Mesendoderm (in vitro differentiated cells): ENCODE measurements at regions not wholly inside any gene's neighbourhood (a gene's known extent, or its start where the extent isn't known, plus 50 kb on each side); places are given as distances from the start of the nearest gene placed in this dataset.

Experiments used
- DNase-seq: peaks from one replicate; pipeline ENCODE4 v3.0.0; 2013
- H2AK5ac ChIP-seq: 2 replicates; pipeline ENCODE4 v1.6.1; 2013; ENCODE audit warnings: low read length, inconsistent platforms
- H2BK120ac ChIP-seq: 2 replicates; pipeline ENCODE4 v1.6.1; 2013; ENCODE audit warnings: low read depth, mild to moderate bottlenecking, low read length, moderate library complexity, mixed read lengths
- H2BK15ac ChIP-seq: replicated peaks from 2 replicates; pipeline ENCODE4 v1.6.1; 2013; ENCODE audit warnings: low read depth, mild to moderate bottlenecking, moderate library complexity
- H2BK5ac ChIP-seq: 2 replicates; pipeline ENCODE4 v1.6.1; 2013; ENCODE audit warnings: low read length, inconsistent platforms
- H3K18ac ChIP-seq: 2 replicates; pipeline ENCODE4 v1.6.1; 2013; ENCODE audit warnings: mild to moderate bottlenecking, low read length, mixed read lengths
- H3K23ac ChIP-seq: one replicate; pipeline ENCODE4 v1.6.1; 2013; ENCODE audit warnings: low read length
- H3K27ac ChIP-seq: 2 replicates; pipeline ENCODE4 v1.5.1; 2013; ENCODE audit warnings: low read depth, mild to moderate bottlenecking, inconsistent platforms, low read length, moderate library complexity
- H3K27me3 ChIP-seq: 2 replicates; pipeline ENCODE4 v1.6.1; 2013; ENCODE audit warnings: low read length, control low read depth, mild to moderate bottlenecking, inconsistent platforms; ENCODE audit not compliant: insufficient read depth, poor library complexity
- H3K36me3 ChIP-seq: 2 replicates; pipeline ENCODE4 v1.6.1; 2013; ENCODE audit warnings: low read length, inconsistent platforms; ENCODE audit not compliant: control insufficient read depth, insufficient read depth
- H3K4ac ChIP-seq: one replicate; pipeline ENCODE4 v1.6.1; 2013; ENCODE audit warnings: low read depth, mild to moderate bottlenecking, low read length, moderate library complexity
- H3K4me1 ChIP-seq: 2 replicates; pipeline ENCODE4 v1.6.1; 2013; ENCODE audit warnings: low read depth, low read length, inconsistent platforms; ENCODE audit not compliant: control insufficient read depth
- H3K4me2 ChIP-seq: 2 replicates; pipeline ENCODE4 v1.6.1; 2013; ENCODE audit warnings: low read length
- H3K4me3 ChIP-seq: 2 replicates; pipeline ENCODE4 v1.5.1; 2013; ENCODE audit warnings: mild to moderate bottlenecking, low read length
- H3K56ac ChIP-seq: one replicate; pipeline ENCODE4 v1.6.1; 2013; ENCODE audit warnings: low read length
- H3K79me1 ChIP-seq: 2 replicates; pipeline ENCODE4 v1.6.1; 2013; ENCODE audit warnings: low read length, inconsistent platforms
- H3K79me2 ChIP-seq: 2 replicates; pipeline ENCODE4 v1.6.1; 2013; ENCODE audit warnings: mild to moderate bottlenecking, low read length; ENCODE audit not compliant: control insufficient read depth, insufficient read depth
- H3K9ac ChIP-seq: 2 replicates; pipeline ENCODE4 v1.6.1; 2013; ENCODE audit warnings: low read length, inconsistent platforms
- H4K5ac ChIP-seq: one replicate; pipeline ENCODE4 v1.6.1; 2013; ENCODE audit warnings: low read length
- H4K8ac ChIP-seq: one replicate; pipeline ENCODE4 v1.6.1; 2013; ENCODE audit warnings: low read depth, mild to moderate bottlenecking, control low read depth, low read length, moderate library complexity
- WGBS: extraction: QIAGEN DNeasy Blood & Tissue Kit; methylation state at CpG from one replicate; pipeline ENCODE4 v1.1.7; 2013; ENCODE audit warnings: low lambda C conversion rate, missing lambda C conversion rate; ENCODE audit not compliant: insufficient coverage; ENCODE audit errors: extremely low coverage; 5-methylcytosine and 5-hydroxymethylcytosine counted together

DNA sequence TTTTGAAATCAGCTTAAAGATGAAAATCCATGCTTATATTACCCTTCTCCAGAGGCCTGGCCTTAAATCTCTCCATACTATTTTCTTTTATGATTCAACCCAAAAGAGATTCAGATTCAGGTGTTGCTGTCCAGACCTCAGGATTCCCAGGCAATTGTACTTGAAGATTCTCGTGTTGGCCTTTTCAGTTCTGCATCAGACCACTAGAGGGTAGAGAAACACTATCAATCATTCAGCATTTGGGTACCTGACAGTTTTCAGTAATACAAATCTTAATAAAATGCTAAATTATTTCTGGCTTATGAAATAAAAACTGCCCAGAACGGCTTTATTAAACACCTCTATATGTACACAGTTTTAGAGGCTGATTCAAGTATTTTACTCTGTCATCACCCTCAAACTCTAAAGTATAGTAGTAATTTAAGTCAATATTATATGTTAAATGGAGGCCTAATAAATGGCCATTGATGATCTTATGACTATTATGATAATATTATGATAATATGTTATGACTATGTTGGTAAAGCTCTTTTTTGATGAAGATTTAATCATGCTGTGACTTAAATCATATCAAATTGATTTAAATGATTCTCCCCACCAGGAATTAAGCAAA is 301.1 kb downstream of the DUSP6 start:
- H3K18ac ChIP-seq: no peak overlapping the region
- no peak overlapping the region for H4K5ac ChIP-seq
- no peak overlapping the region for H4K8ac ChIP-seq
- no CpG with 5 or more reads among the region's 2 CpGs for WGBS
- H3K27me3 ChIP-seq: no peaks in the 10 kb centered on the region
- no peak overlapping the region for H3K4me2 ChIP-seq
- DNase-seq: peak; percentile 77
- no peak overlapping the region for H2BK120ac ChIP-seq
- no peaks in the 10 kb centered on the region for H3K79me1 ChIP-seq
- no peak overlapping the region for H3K27ac ChIP-seq
- H3K79me2 ChIP-seq: no peaks in the 10 kb centered on the region
- H3K4ac ChIP-seq: no peak overlapping the region
- no peak overlapping the region for H2BK5ac ChIP-seq
- H3K23ac ChIP-seq: no peak overlapping the region
- H3K9ac ChIP-seq: no peak overlapping the region
- H2BK15ac ChIP-seq: no peak overlapping the region
- H3K4me1 ChIP-seq: no peaks in the 10 kb centered on the region
- no peak overlapping the region for H2AK5ac ChIP-seq
- no peaks in the 10 kb centered on the region for H3K36me3 ChIP-seq
- H3K4me3 ChIP-seq: no peak overlapping the region
- no peak overlapping the region for H3K56ac ChIP-seq

GRCh38 chr12:89047856-89048418 is 304.4 kb downstream of the DUSP6 start:
- no peak overlapping the region for H3K18ac ChIP-seq
- H3K4me1 ChIP-seq: no peaks in the 10 kb centered on the region
- H3K79me1 ChIP-seq: no peaks in the 10 kb centered on the region
- no peak overlapping the region for H2BK120ac ChIP-seq
- H2AK5ac ChIP-seq: no peak overlapping the region
- WGBS: no CpG with 5 or more reads among the region's 2 CpGs
- no peaks in the 10 kb centered on the region for H3K79me2 ChIP-seq
- no peak for DNase-seq
- no peaks in the 10 kb centered on the region for H3K36me3 ChIP-seq
- no peaks in the 10 kb centered on the region for H3K27me3 ChIP-seq
- H3K4me2 ChIP-seq: no peak overlapping the region
- H3K4ac ChIP-seq: no peak overlapping the region
- H3K4me3 ChIP-seq: no peak overlapping the region
- H3K23ac ChIP-seq: no peak overlapping the region
- no peak overlapping the region for H2BK5ac ChIP-seq
- no peak overlapping the region for H3K56ac ChIP-seq
- H4K8ac ChIP-seq: no peak overlapping the region
- H3K27ac ChIP-seq: no peak overlapping the region
- H3K9ac ChIP-seq: no peak overlapping the region
- no peak overlapping the region for H4K5ac ChIP-seq
- H2BK15ac ChIP-seq: no peak overlapping the region

DNA sequence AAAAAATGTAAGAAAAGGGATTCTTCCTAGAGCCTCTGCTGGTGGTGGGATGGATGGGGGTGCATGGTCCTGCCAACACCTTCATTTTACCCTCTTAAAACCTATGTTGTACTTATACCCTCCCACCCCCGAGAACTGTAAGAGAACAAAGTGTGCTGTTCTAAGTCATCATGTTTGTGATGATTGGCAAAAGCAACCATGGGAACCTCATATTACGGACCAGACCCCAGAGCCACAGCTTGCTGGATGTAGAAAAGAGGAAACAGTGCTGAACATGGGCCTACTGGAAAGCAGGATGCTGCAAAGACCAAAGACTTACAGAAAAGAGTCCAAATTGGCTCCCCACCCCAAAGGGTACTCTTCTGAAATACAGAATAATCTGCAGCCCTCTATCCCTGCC is 311.2 kb downstream of the DUSP6 start:
- Histone ChIP-seq H4K5ac (no peak overlapping the region), H2BK15ac (no peak overlapping the region), H2BK5ac (no peak overlapping the region), H2BK120ac (no peak overlapping the region), H3K4ac (no peak overlapping the region), H2AK5ac (no peak overlapping the region), H3K4me2 (no peak overlapping the region), H3K79me2 (no peaks in the 10 kb centered on the region), H3K4me3 (no peak overlapping the region), H3K79me1 (no peaks in the 10 kb centered on the region), H3K18ac (no peak overlapping the region), H3K27me3 (no peaks in the 10 kb centered on the region), H3K23ac (no peak overlapping the region), H3K36me3 (no peaks in the 10 kb centered on the region), H3K27ac (no peak overlapping the region), H4K8ac (no peak overlapping the region), H3K9ac (no peak overlapping the region), H3K4me1 (no peaks in the 10 kb centered on the region), H3K56ac (no peak overlapping the region)
- no peak for DNase-seq
- no CpG with 5 or more reads among the region's 2 CpGs for WGBS

GRCh38 chr12:89040146-89040964 is 311.9 kb downstream of the DUSP6 start:
- Histone ChIP-seq H3K4me2 (no peak overlapping the region), H3K18ac (no peak overlapping the region), H2BK5ac (no peak overlapping the region), H3K4me3 (no peak overlapping the region), H3K79me2 (no peaks in the 10 kb centered on the region), H3K4ac (no peak overlapping the region), H3K27ac (no peak overlapping the region), H4K5ac (no peak overlapping the region), H3K4me1 (no peaks in the 10 kb centered on the region), H2BK120ac (no peak overlapping the region), H3K56ac (no peak overlapping the region), H3K36me3 (no peaks in the 10 kb centered on the region), H3K9ac (no peak overlapping the region), H4K8ac (no peak overlapping the region), H3K79me1 (no peaks in the 10 kb centered on the region), H2AK5ac (no peak overlapping the region), H3K27me3 (no peaks in the 10 kb centered on the region), H3K23ac (no peak overlapping the region), H2BK15ac (no peak overlapping the region)
- DNase-seq: no peak
- no CpG with 5 or more reads among the region's 10 CpGs for WGBS

GRCh38 chr12:89038831-89039512 is 313.3 kb downstream of the DUSP6 start:
- H2BK120ac ChIP-seq: no peak overlapping the region
- no peak overlapping the region for H2BK15ac ChIP-seq
- H3K18ac ChIP-seq: no peak overlapping the region
- no peak overlapping the region for H3K4ac ChIP-seq
- no peak overlapping the region for H3K23ac ChIP-seq
- no peak overlapping the region for H3K4me3 ChIP-seq
- H2BK5ac ChIP-seq: no peak overlapping the region
- H4K5ac ChIP-seq: no peak overlapping the region
- H3K9ac ChIP-seq: no peak overlapping the region
- no peak overlapping the region for H3K4me2 ChIP-seq
- H3K27ac ChIP-seq: no peak overlapping the region
- no peaks in the 10 kb centered on the region for H3K79me1 ChIP-seq
- H3K56ac ChIP-seq: no peak overlapping the region
- no CpG with 5 or more reads among the region's 4 CpGs for WGBS
- no peaks in the 10 kb centered on the region for H3K36me3 ChIP-seq
- H4K8ac ChIP-seq: no peak overlapping the region
- DNase-seq: no peak
- no peaks in the 10 kb centered on the region for H3K4me1 ChIP-seq
- H3K27me3 ChIP-seq: no peaks in the 10 kb centered on the region
- H2AK5ac ChIP-seq: no peak overlapping the region
- H3K79me2 ChIP-seq: no peaks in the 10 kb centered on the region
